ENCODE measurements at regions not wholly inside any gene's neighbourhood (a gene's known extent, or its start where the extent isn't known, plus 50 kb on each side); places are given as distances from the start of the nearest gene placed in this dataset.
"Not testable (repeated sequence)": the region's sequence is repeated elsewhere in the genome, so short reads cannot be mapped to it uniquely, and the experiment has no call there.

DNA sequence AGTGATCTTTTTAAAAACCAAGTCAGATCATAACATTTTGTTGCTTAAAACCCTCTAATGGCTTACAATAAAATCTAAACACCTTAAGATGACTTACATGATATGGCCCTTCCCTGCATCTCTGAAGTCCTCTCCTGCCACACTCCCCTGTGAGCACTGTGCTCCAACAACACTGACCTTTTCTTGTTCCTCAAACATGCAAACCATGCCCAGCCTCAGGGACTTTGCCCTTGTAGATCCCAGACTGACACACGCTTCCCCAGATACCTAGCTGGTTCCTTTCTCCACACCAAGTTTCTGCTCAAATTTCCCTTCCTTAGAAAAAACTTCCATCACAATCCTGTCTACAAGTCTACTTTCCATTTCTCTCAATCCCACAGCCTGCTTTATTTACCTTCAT lies 128.6 kb downstream of the IPO8 start:
- Histone ChIP-seq H3K27ac (no peak overlapping the region), H3K4me1 (no peaks in the 10 kb centered on the region), H3K9me3 (no peaks in the 10 kb centered on the region), H3K4me3 (no peak overlapping the region), H3K27me3 (ENCODE audit: low read depth) (no peaks in the 10 kb centered on the region), H3K36me3 (no peaks in the 10 kb centered on the region)
- no peak for ATAC-seq
- no peak for DNase-seq
- intact Hi-C loops (cut with DNase I): no loop called here
- TF ChIP-seq, protein P1, sequence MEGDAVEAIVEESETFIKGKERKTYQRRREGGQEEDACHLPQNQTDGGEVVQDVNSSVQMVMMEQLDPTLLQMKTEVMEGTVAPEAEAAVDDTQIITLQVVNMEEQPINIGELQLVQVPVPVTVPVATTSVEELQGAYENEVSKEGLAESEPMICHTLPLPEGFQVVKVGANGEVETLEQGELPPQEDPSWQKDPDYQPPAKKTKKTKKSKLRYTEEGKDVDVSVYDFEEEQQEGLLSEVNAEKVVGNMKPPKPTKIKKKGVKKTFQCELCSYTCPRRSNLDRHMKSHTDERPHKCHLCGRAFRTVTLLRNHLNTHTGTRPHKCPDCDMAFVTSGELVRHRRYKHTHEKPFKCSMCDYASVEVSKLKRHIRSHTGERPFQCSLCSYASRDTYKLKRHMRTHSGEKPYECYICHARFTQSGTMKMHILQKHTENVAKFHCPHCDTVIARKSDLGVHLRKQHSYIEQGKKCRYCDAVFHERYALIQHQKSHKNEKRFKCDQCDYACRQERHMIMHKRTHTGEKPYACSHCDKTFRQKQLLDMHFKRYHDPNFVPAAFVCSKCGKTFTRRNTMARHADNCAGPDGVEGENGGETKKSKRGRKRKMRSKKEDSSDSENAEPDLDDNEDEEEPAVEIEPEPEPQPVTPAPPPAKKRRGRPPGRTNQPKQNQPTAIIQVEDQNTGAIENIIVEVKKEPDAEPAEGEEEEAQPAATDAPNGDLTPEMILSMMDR (IDR thresholded peaks at IDR 0.05): no peak

DNA sequence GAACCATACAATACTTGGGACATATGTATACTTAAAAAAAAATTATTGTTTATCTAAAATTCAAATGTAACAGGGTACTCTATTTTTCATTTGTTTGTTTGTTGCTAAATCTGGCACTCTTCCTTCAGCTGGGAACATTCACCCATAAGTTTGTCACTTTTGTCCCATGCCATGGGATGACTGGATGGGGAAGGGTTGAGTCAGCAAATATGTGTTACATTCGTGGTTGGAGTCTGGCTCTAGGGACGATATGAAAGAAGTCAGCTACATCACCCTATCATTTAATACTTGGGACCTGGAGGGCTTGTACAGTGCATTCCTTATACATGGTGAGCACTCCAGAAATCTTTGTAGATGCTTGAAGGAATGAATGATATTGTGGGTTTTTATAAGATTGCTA lies 131.3 kb downstream of the IPO8 start:
- Histone ChIP-seq H3K27me3 (ENCODE audit: low read depth) (no peaks in the 10 kb centered on the region), H3K4me3 (no peak overlapping the region), H3K36me3 (no peaks in the 10 kb centered on the region), H3K27ac (no peak overlapping the region), H3K9me3 (peaks cover 11% of the 10 kb centered on the region), H3K4me1 (no peaks in the 10 kb centered on the region)
- TF ChIP-seq, protein P1 (IDR thresholded peaks at IDR 0.05): no peak
- DNase-seq (no peak), ATAC-seq (no peak)
- intact Hi-C loops (cut with DNase I): no loop called here

DNA sequence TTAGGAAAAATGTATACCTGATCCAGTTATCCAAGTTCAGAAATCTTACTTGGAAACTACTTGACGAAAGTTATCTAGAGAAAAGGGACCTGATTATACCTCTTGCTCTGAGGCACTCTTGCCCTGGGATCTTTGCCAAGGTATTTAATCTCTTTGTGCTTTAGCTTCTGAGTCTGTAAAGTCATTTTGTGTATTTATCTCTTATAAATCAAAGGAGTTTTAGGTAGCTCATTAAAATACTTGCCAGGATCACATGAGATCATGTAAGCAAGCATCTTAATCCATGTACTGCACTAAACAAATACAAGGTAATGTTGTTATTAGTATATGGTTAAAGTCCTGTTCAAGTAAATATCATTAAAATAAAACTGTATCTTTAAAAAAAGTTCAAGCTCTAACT lies 147.5 kb downstream of the IPO8 start:
- no peaks in the 10 kb centered on the region for H3K27me3 ChIP-seq (ENCODE audit: low read depth)
- no peak overlapping the region for H3K4me3 ChIP-seq
- ATAC-seq (no peak), DNase-seq (no peak)
- TF ChIP-seq, protein P1 (IDR thresholded peaks at IDR 0.05): no peak
- H3K9me3 ChIP-seq: no peaks in the 10 kb centered on the region
- intact Hi-C loops (cut with DNase I): no loop called here
- no peak overlapping the region for H3K27ac ChIP-seq
- H3K36me3 ChIP-seq: no peaks in the 10 kb centered on the region
- H3K4me1 ChIP-seq: no peaks in the 10 kb centered on the region

DNA sequence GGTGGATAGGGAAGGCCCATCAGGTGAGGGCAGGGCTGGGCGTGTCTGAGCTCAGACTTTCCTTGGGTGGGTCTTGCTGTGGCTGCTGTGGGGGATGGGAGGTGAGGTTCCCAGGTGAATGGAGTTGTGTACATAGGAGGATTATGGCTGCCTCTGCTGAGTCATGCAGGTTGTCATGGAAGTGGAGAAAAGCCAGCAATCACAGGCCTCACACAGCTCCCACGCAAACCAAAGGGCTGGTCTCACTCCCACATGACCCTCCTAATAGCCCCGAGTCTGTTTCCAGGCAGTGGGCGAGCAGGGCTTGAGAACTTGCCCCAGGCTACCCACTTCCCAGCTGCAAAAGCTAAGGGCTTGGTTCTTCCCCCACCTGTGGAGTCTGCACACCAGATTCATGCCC lies 149.5 kb downstream of the IPO8 start:
- intact Hi-C loops (cut with DNase I): no loop called here
- no peaks in the 10 kb centered on the region for H3K9me3 ChIP-seq
- no peak overlapping the region for H3K27ac ChIP-seq
- DNase-seq (no peak), ATAC-seq (no peak)
- H3K4me3 ChIP-seq: no peak overlapping the region
- TF ChIP-seq, protein P1 (IDR thresholded peaks at IDR 0.05): no peak
- no peaks in the 10 kb centered on the region for H3K36me3 ChIP-seq
- H3K4me1 ChIP-seq: no peaks in the 10 kb centered on the region
- no peaks in the 10 kb centered on the region for H3K27me3 ChIP-seq (ENCODE audit: low read depth)

DNA sequence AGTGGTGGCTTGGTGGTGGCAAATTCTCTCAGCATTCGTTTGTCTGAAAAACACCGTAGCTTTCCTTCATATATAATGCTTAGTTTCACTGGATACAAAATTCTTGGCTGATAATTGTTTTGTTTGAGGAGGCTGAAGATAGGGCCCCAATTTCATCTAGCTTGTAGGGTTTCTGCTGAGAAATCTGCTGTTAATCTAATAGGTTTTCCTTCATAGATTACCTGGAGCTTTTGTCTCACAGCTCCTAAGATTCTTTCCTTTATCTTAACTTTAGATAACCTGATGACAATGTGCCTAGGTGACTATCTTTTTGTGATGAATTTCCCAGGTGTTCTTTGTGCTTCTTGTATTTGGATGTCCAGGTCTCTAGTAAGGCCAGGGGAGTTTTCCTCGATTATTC lies 151.0 kb downstream of the IPO8 start:
- H3K27ac ChIP-seq; H3K4me1 ChIP-seq; intact Hi-C loops (cut with DNase I); H3K36me3 ChIP-seq; H3K4me3 ChIP-seq; H3K9me3 ChIP-seq; ATAC-seq; H3K27me3 ChIP-seq (ENCODE audit: low read depth); DNase-seq: not testable (repeated sequence)

DNA sequence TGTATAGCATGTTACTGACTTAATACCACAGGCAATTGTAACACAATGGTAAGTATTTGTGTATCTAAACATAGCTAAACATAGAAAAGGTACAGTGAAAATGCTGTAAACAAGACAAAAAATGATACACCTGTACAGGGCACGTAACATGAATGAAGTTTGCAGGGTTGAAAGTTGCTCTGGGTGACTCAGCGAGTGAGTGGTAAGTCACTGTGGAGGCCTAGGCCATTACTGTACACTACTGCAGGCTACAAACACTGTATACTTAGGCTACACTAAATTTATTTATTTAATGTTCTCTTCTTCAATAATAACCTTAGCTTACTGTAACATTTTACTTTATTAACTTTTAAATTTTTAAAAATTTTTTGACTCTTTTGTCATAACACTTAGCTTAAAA lies 158.4 kb downstream of the IPO8 start:
- TF ChIP-seq, protein P1 (IDR thresholded peaks at IDR 0.05): no peak
- intact Hi-C loops (cut with DNase I): no loop called here

More for the DNA sequence above, 158.4 kb downstream of the IPO8 start:
- H3K36me3 ChIP-seq: no peaks in the 10 kb centered on the region
- DNase-seq (no peak), ATAC-seq (no peak)
- no peak overlapping the region for H3K4me3 ChIP-seq
- H3K27me3 ChIP-seq (ENCODE audit: low read depth): no peaks in the 10 kb centered on the region
- no peak overlapping the region for H3K27ac ChIP-seq
- no peaks in the 10 kb centered on the region for H3K4me1 ChIP-seq
- H3K9me3 ChIP-seq: no peaks in the 10 kb centered on the region

Data from lower lobe of right lung (tissue), 2 donors.